Psoas muscle (tissue), 7 donors: ENCODE measurements at regions not wholly inside any gene's neighbourhood (a gene's known extent, or its start where the extent isn't known, plus 50 kb on each side); places are given as distances from the start of the nearest gene placed in this dataset.

Experiments
- ATAC-seq, 4 donors: fragments of 200-7000 bp; cut with Tn5 transposase; one replicate each; pipeline ENCODE4 v1.9.1; 2020; ENCODE audit warnings: moderate library complexity in 3 of 4, mild to moderate bottlenecking in 2 of 4
- DNase-seq, 2 donors: peaks; one replicate each; pipeline ENCODE4 v3.0.0-alpha.2; 2020
- H3K27ac ChIP-seq: fragments of 200-600 bp; one replicate; pipeline ENCODE4 v1.8.0; 2022
- H3K27me3 ChIP-seq, 3 donors: fragments of 200-600 bp in 1 of 3; one replicate each; pipeline versions ENCODE4 v1.6.1 to v1.8.0; 2013 to 2022; ENCODE audit warnings: low read length in 2 of 3, mild to moderate bottlenecking in 2 of 3, moderate library complexity in 1 of 3; ENCODE audit not compliant: insufficient read depth in 3 of 3
- H3K36me3 ChIP-seq, 2 donors: fragments of 200-600 bp in 1 of 2; one replicate each; pipeline versions ENCODE4 v1.6.1 to v1.8.0; 2013 to 2022; ENCODE audit warnings: low read depth in 1 of 2, mild to moderate bottlenecking in 1 of 2, moderate library complexity in 1 of 2; ENCODE audit not compliant: insufficient read depth in 1 of 2
- H3K4me1 ChIP-seq: fragments of 200-600 bp; one replicate; pipeline ENCODE4 v1.8.0; 2022
- H3K4me3 ChIP-seq: fragments of 200-600 bp; one replicate; pipeline ENCODE4 v1.8.0; 2022; ENCODE audit warnings: mild to moderate bottlenecking
- H3K9me3 ChIP-seq: fragments of 200-600 bp; one replicate; pipeline ENCODE4 v1.8.0; 2022
- WGBS, 3 donors: extraction: QIAGEN DNeasy Blood & Tissue Kit; methylation state at CpG; one replicate each; pipeline versions ENCODE4 v1.1.6 to v1.1.7; 2013; 5-methylcytosine and 5-hydroxymethylcytosine counted together
- intact Hi-C, 2 donors: fragments of 100-400 bp; cut with DNase I; formaldehyde crosslinking; loops; one replicate each; pipeline versions ENCODE4 v1.11.0 to v1.14.2; 2022
- TF ChIP-seq, protein P1 (sequence below): fragments of 200-600 bp; IDR thresholded peaks from one replicate; pipeline ENCODE4 v1.8.0; 2022; ENCODE audit warnings: antibody characterized with exemption
- donor health status: healthy with polysubstance abuse.
- donor health status: DM: no; HTN: no; CAD: no; lungs with moderate emphysema.
- donor health status: Bipolar disorder and iron deficiency.
- donor health status: healthy.
- donor health status: DM: yes; HTN: yes; CAD: no.
- donor health status: DM: no; HTN: no; CAD: no.
- donor health status: DM: yes; HTN: yes; CAD: no.

DNA sequence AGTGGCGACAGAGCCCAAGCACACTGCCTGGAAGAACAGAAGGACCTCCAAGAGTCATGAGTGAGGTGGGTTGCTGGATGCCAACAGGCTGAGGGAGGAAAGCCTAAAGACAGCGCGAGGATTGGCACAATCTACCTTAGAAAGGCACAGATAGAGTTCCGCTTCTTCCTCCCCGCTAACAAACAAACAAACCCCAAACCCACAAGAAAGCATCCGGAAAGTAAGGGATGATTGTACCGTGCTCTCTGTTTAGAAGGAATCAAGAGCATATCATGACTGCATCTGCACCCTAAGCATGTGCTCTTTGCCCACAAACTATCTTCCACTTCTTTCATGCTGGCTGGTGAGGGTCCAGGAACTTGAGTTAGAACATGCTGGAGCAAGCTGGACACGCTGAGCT is 233.0 kb upstream of the KLF12 start:
- intact Hi-C loops = no loop called here
- Histone ChIP-seq H3K4me3 (no peak overlapping the region), H3K36me3 (no peaks in the 10 kb centered on the region), H3K27ac (no peak overlapping the region), H3K9me3 (no peaks in the 10 kb centered on the region), H3K4me1 (no peaks in the 10 kb centered on the region), H3K27me3 (peaks cover 0 to 4% (median 0%) of the 10 kb centered on the region in 3 donors)
- no peak for ATAC-seq
- WGBS, 3 donors = 93 to 97% (median 95%) methylated on average over 8 of the region's 8 CpGs
- TF ChIP-seq, protein P1, sequence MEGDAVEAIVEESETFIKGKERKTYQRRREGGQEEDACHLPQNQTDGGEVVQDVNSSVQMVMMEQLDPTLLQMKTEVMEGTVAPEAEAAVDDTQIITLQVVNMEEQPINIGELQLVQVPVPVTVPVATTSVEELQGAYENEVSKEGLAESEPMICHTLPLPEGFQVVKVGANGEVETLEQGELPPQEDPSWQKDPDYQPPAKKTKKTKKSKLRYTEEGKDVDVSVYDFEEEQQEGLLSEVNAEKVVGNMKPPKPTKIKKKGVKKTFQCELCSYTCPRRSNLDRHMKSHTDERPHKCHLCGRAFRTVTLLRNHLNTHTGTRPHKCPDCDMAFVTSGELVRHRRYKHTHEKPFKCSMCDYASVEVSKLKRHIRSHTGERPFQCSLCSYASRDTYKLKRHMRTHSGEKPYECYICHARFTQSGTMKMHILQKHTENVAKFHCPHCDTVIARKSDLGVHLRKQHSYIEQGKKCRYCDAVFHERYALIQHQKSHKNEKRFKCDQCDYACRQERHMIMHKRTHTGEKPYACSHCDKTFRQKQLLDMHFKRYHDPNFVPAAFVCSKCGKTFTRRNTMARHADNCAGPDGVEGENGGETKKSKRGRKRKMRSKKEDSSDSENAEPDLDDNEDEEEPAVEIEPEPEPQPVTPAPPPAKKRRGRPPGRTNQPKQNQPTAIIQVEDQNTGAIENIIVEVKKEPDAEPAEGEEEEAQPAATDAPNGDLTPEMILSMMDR = no peak
- no peak for DNase-seq

DNA sequence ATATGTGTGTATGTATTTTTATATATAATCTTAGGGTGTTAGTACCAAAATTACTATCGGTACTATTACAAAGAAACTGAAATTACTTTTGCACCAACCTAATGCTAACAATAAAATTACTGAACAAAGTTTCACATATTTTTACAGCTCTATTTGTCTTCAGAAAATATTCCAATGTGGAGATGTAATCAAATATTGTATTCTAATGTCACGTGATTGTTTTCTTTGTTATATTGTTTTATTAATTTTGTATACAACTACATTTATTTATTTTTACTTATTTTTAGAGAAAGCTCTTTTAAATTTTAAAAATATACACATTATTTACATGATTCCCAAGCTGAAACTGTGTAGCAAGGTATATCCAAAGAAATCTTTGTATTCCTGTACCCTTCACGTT is 227.1 kb upstream of the KLF12 start:
- intact Hi-C loops = no loop called here
- no peaks in the 10 kb centered on the region for H3K4me1 ChIP-seq
- ATAC-seq = no peak
- H3K36me3 ChIP-seq = no peaks in the 10 kb centered on the region
- TF ChIP-seq, protein P1 = no peak
- WGBS, 3 donors = 95 to 96% (median 96%) methylated on average over 3 of the region's 3 CpGs
- no peak for DNase-seq
- no peak overlapping the region for H3K4me3 ChIP-seq
- no peak overlapping the region for H3K27ac ChIP-seq
- peaks cover 0 to 4% (median 0%) of the 10 kb centered on the region in 3 donors for H3K27me3 ChIP-seq
- H3K9me3 ChIP-seq = peaks cover 7% of the 10 kb centered on the region

DNA sequence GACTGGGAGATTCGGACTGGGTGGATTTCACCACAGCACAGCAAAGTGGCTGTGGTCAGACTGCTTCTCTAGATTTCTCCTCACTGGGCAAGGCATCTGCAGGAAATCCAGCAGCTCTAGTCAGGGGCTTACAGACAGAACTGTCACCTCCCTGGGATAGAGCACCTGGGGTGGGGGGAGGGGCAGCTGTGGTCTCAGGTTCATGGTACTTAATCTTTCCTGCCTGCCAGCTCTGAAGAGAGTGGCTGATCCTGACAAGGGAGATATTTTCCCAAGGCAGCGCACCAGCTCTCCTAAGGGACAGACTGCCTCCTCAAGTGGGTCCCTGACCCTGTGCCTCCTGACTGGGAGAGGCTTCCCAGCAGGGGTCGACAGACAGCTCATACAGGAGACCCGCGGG is 212.8 kb upstream of the KLF12 start:
- no peak overlapping the region for H3K27ac ChIP-seq
- no peaks in the 10 kb centered on the region for H3K36me3 ChIP-seq
- H3K27me3 ChIP-seq = peaks cover 0 to 3% (median 0%) of the 10 kb centered on the region in 3 donors
- ATAC-seq (no peak), DNase-seq (no peak)
- TF ChIP-seq, protein P1 = no peak
- H3K4me1 ChIP-seq = no peaks in the 10 kb centered on the region
- intact Hi-C loops = no loop called here
- H3K4me3 ChIP-seq = no peak overlapping the region
- 53 to 65% (median 55%) methylated on average over 5 of the region's 5 CpGs for WGBS, 3 donors
- no peaks in the 10 kb centered on the region for H3K9me3 ChIP-seq

DNA sequence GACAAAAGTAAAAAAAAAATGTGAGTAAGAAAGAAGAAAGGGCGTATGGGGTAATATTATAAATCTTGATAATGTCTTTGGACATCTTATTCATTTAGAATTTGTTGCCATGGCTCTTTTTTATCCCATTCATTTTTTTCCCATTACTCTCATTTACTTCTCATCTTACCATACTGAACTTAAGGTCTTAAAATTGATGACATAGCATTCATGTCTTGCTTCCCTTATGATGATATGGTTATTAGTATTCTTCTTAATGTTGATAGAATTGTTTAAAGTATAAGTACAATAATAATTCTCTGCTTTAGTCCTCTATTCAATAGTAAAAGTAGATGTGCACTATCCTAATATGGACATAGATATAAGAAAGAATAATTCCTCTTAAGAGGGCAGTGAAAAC is 204.1 kb upstream of the KLF12 start:
- Histone ChIP-seq H3K36me3 (no peaks in the 10 kb centered on the region), H3K4me3 (no peak overlapping the region), H3K9me3 (no peaks in the 10 kb centered on the region), H3K27ac (no peak overlapping the region), H3K27me3 (no peaks in the 10 kb centered on the region), H3K4me1 (no peaks in the 10 kb centered on the region)
- TF ChIP-seq, protein P1 = no peak
- WGBS, 3 donors = 82 to 97% (median 93%) methylated on average over 1 of the region's 1 CpG
- ATAC-seq = no peak
- no peak for DNase-seq
- intact Hi-C loops = no loop called here

DNA sequence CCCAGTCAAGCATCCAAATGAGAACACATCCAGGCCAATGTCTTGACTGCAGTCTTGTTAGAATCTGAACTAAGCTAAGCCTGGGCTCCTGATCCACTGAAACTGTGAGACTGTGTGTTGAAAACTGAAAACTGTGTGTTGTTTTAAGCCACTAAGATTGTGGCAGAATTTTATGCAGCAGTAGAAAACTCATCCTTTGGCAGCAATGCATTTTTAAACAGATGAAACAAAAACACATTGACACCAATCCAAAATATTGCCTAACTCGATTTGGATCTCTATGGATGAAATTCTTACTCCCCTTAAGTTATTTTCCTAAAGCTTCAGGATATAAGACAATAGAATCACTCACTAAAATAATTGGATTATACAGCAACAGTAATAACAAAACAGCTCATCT is 202.3 kb upstream of the KLF12 start:
- Histone ChIP-seq H3K4me1 (no peaks in the 10 kb centered on the region), H3K36me3 (no peaks in the 10 kb centered on the region), H3K9me3 (no peaks in the 10 kb centered on the region), H3K4me3 (no peak overlapping the region), H3K27me3 (no peaks in the 10 kb centered on the region), H3K27ac (no peak overlapping the region)
- ATAC-seq = no peak
- 16 to 17% (median 16%) methylated on average over 1 of the region's 1 CpG for WGBS, 3 donors
- DNase-seq = no peak
- TF ChIP-seq, protein P1 = no peak
- intact Hi-C loops = no loop called here
